ENCODE measurements at regions not wholly inside any gene's neighbourhood (a gene's known extent, or its start where the extent isn't known, plus 50 kb on each side); places are given as distances from the start of the nearest gene placed in this dataset.

DNA sequence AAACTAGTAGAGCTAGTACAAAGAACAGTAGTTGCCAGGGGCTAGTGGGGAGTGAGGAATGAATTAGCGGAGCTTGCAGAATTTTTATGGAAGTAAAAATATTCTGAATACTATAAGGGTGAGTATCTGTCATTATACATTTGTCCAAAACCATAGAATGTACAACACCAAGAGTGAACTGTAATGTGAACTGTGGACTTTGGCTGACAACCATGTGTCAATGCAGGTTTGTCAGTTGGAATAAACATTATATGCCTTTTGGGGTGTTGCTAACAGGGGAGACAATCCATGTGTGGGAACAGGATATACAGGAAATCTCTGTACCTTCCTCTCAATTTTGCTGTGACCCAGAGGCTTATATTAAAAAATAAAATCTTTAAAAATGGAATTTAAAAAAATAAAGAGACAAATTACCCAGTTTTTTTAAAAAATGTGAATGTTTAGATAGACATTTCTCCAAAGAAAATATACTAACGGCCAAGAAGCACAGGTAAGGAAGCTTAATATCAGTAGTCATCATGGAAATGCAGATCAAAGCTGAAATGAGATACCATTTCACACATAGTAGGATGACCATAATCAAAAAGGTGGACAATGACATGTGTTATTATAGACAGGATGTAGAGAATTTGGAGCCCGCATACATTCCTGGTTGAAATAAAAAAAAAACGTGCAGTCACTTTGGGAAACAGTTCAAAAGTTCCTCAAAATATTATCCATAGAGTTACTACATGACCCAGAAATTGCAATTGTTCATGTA, 899.8 kb downstream of the RAB28 start:
- no peaks in the 10 kb centered on the region for H3K9me3 ChIP-seq (ENCODE audit: insufficient read depth, low read length)

DNA sequence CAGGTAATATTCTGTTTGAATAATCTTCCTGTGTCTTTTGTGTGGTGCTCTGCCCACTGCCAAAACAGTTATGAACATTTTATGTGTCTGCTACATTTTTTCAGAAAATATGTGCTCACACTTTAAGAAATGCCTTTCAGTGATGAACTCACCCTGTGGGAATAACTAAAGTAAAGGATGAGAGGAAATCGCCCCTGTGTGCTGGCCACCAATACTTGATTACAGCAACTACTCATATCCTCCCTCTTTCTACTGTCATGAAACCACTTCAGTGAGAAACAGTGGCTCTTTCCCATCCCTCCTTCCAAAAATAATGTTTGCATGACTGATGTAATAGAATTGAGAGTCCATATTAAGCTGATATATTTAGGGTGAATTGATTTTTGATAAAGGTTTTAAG, 900.9 kb downstream of the RAB28 start:
- no peak overlapping the region for H3K4me2 ChIP-seq (ENCODE audit: low read length)
- no peaks in the 10 kb centered on the region for H3K36me3 ChIP-seq (replicated peaks; ENCODE audit: low read depth, low read length)
- H3K27ac ChIP-seq (ENCODE audit: low read length) = no peak overlapping the region
- H3K4me3 ChIP-seq (ENCODE audit: low read length) = no peak overlapping the region
- no peaks in the 10 kb centered on the region for H3K9me3 ChIP-seq (ENCODE audit: insufficient read depth, low read length)
- H3K27me3 ChIP-seq (ENCODE audit: low read depth, low read length) = no peaks in the 10 kb centered on the region
- no peaks in the 10 kb centered on the region for H3K4me1 ChIP-seq (ENCODE audit: low read length)
- H3K79me2 ChIP-seq (ENCODE audit: low read length) = no peaks in the 10 kb centered on the region
- H3K9ac ChIP-seq (ENCODE audit: low read length) = no peak overlapping the region
- peak overlapping the region; percentile 32; the same call in 1 of the 2 replicates for H2AFZ ChIP-seq (ENCODE audit: low read depth, low read length)
- TF ChIP-seq, protein P1, sequence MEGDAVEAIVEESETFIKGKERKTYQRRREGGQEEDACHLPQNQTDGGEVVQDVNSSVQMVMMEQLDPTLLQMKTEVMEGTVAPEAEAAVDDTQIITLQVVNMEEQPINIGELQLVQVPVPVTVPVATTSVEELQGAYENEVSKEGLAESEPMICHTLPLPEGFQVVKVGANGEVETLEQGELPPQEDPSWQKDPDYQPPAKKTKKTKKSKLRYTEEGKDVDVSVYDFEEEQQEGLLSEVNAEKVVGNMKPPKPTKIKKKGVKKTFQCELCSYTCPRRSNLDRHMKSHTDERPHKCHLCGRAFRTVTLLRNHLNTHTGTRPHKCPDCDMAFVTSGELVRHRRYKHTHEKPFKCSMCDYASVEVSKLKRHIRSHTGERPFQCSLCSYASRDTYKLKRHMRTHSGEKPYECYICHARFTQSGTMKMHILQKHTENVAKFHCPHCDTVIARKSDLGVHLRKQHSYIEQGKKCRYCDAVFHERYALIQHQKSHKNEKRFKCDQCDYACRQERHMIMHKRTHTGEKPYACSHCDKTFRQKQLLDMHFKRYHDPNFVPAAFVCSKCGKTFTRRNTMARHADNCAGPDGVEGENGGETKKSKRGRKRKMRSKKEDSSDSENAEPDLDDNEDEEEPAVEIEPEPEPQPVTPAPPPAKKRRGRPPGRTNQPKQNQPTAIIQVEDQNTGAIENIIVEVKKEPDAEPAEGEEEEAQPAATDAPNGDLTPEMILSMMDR (IDR thresholded peaks at IDR 0.05; ENCODE audit: low read depth, low read length) = no peak
- no peak for TF ChIP-seq EZH2phosphoT487 (IDR thresholded peaks at IDR 0.05; ENCODE audit: low read depth)
- H4K20me1 ChIP-seq (ENCODE audit: insufficient read depth, low read length) = no peaks in the 10 kb centered on the region

More for the DNA sequence above, 899.8 kb downstream of the RAB28 start:
- no peaks in the 10 kb centered on the region for H3K27me3 ChIP-seq (ENCODE audit: low read depth, low read length)
- no peak overlapping the region for H3K4me3 ChIP-seq (ENCODE audit: low read length)
- H4K20me1 ChIP-seq (ENCODE audit: insufficient read depth, low read length) = no peaks in the 10 kb centered on the region
- H3K4me2 ChIP-seq (ENCODE audit: low read length) = no peak overlapping the region
- no peak overlapping the region for H3K9ac ChIP-seq (ENCODE audit: low read length)
- H3K36me3 ChIP-seq (replicated peaks; ENCODE audit: low read depth, low read length) = no peaks in the 10 kb centered on the region
- no peak overlapping the region for H2AFZ ChIP-seq (ENCODE audit: low read depth, low read length)
- H3K79me2 ChIP-seq (ENCODE audit: low read length) = no peaks in the 10 kb centered on the region
- no peak for TF ChIP-seq EZH2phosphoT487 (IDR thresholded peaks at IDR 0.05; ENCODE audit: low read depth)
- TF ChIP-seq, protein P1 (IDR thresholded peaks at IDR 0.05; ENCODE audit: low read depth, low read length) = no peak
- H3K4me1 ChIP-seq (ENCODE audit: low read length) = no peaks in the 10 kb centered on the region
- no peak overlapping the region for H3K27ac ChIP-seq (ENCODE audit: low read length)

DNA sequence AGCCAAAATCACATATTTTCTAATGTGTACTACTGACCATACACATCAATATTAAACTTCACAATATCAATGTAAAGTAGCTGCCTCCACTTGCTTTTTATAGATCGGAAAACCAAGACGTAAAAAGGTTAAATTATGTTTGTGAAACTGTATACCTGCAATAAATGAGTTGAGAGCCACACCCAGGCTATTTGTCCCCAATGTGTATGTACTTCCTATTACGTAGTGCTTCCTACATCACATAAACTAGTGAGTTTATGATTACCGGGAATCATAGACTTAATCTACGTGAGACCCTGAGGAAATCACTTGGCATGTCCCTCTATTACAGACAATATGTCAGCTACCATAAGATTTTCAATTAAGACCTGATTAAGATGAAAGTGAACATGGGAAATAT, 903.4 kb downstream of the RAB28 start:
- TF ChIP-seq, protein P1 (IDR thresholded peaks at IDR 0.05; ENCODE audit: low read depth, low read length) = no peak
- no peak for TF ChIP-seq EZH2phosphoT487 (IDR thresholded peaks at IDR 0.05; ENCODE audit: low read depth)
- no peaks in the 10 kb centered on the region for H3K9me3 ChIP-seq (ENCODE audit: insufficient read depth, low read length)
- H3K9ac ChIP-seq (ENCODE audit: low read length) = no peak overlapping the region
- no peak overlapping the region for H2AFZ ChIP-seq (ENCODE audit: low read depth, low read length)
- no peaks in the 10 kb centered on the region for H3K36me3 ChIP-seq (replicated peaks; ENCODE audit: low read depth, low read length)
- no peaks in the 10 kb centered on the region for H3K79me2 ChIP-seq (ENCODE audit: low read length)
- H3K4me1 ChIP-seq (ENCODE audit: low read length) = no peaks in the 10 kb centered on the region
- H3K4me2 ChIP-seq (ENCODE audit: low read length) = no peak overlapping the region
- H3K27me3 ChIP-seq (ENCODE audit: low read depth, low read length) = no peaks in the 10 kb centered on the region
- H4K20me1 ChIP-seq (ENCODE audit: insufficient read depth, low read length) = no peaks in the 10 kb centered on the region
- H3K4me3 ChIP-seq (ENCODE audit: low read length) = no peak overlapping the region
- no peak overlapping the region for H3K27ac ChIP-seq (ENCODE audit: low read length)

DNA sequence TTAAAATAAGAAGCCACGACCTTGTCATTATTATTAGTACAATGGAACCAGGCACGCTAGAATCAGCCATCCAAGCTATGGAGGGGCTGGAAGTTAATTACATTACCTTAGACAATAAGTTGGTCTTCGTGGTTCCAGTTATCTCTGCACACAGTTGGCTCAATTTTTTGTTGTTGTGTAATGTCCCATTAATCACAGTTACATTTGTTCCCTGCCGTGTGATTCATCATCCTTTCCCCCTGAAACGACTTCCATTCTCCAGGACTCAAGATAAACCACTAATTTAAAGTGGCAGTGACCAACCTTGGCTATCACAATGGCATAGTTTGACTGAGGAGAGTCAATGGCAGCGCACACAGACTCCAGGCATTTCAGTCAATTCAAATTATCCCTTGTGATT, 905.0 kb downstream of the RAB28 start:
- Histone ChIP-seq H3K4me2 (ENCODE audit: low read length) (no peak overlapping the region), H3K36me3 (replicated peaks; ENCODE audit: low read depth, low read length) (no peaks in the 10 kb centered on the region), H3K4me3 (ENCODE audit: low read length) (no peak overlapping the region), H3K27me3 (ENCODE audit: low read depth, low read length) (no peaks in the 10 kb centered on the region), H3K79me2 (ENCODE audit: low read length) (no peaks in the 10 kb centered on the region), H3K27ac (ENCODE audit: low read length) (no peak overlapping the region), H2AFZ (ENCODE audit: low read depth, low read length) (no peak overlapping the region), H3K4me1 (ENCODE audit: low read length) (no peaks in the 10 kb centered on the region), H4K20me1 (ENCODE audit: insufficient read depth, low read length) (no peaks in the 10 kb centered on the region), H3K9ac (ENCODE audit: low read length) (no peak overlapping the region), H3K9me3 (ENCODE audit: insufficient read depth, low read length) (no peaks in the 10 kb centered on the region)
- no peak for TF ChIP-seq EZH2phosphoT487 (IDR thresholded peaks at IDR 0.05; ENCODE audit: low read depth)
- TF ChIP-seq, protein P1 (IDR thresholded peaks at IDR 0.05; ENCODE audit: low read depth, low read length) = no peak
